ENCODE measurements at regions not wholly inside any gene's neighbourhood (a gene's known extent, or its start where the extent isn't known, plus 50 kb on each side); places are given as distances from the start of the nearest gene placed in this dataset.

DNA sequence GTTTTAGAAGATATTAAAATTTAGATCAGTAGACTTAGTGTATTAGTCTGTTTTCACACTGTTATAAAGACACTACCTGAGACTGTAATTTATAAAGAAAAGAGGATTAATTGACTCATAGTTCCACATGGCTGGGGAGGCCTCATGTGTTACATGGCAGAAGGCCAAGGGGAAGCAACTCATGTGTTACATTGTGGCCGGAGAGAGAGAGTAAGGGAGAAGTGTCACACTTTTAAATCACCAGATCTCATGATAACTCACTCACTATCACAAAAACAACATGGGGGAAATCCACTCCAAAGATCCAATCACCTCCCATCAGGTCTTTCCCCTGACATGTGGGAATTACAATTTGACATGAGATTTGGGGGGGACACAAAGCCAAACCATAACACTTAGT lies 1159.7 kb upstream of the PCDH7 start:
- peak; percentile 86 for TF ChIP-seq NFIC (IDR thresholded peaks at IDR 0.05)
- peak; percentile 23; the same call in 1 of the 2 replicates for TF ChIP-seq EP300 (IDR thresholded peaks at IDR 0.05; ENCODE audit: borderline replicate concordance)
- no peak for TF ChIP-seq RAD21 (IDR thresholded peaks at IDR 0.05; ENCODE audit: low read depth)
- TF ChIP-seq, protein P1, sequence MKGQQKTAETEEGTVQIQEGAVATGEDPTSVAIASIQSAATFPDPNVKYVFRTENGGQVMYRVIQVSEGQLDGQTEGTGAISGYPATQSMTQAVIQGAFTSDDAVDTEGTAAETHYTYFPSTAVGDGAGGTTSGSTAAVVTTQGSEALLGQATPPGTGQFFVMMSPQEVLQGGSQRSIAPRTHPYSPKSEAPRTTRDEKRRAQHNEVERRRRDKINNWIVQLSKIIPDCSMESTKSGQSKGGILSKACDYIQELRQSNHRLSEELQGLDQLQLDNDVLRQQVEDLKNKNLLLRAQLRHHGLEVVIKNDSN (IDR thresholded peaks at IDR 0.05): no peak
- TF ChIP-seq, protein P2, sequence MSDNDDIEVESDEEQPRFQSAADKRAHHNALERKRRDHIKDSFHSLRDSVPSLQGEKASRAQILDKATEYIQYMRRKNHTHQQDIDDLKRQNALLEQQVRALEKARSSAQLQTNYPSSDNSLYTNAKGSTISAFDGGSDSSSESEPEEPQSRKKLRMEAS (IDR thresholded peaks at IDR 0.05): peak; percentile 44; the same call in 1 of the 2 replicates
- no peak for TF ChIP-seq TAF1 (IDR thresholded peaks at IDR 0.05; ENCODE audit: low read depth)
- no peak for TF ChIP-seq FOXM1 (IDR thresholded peaks at IDR 0.05; ENCODE audit: borderline replicate concordance, low read depth)
- no peak for TF ChIP-seq TCF12 (IDR thresholded peaks at IDR 0.05; ENCODE audit: low read depth)

DNA sequence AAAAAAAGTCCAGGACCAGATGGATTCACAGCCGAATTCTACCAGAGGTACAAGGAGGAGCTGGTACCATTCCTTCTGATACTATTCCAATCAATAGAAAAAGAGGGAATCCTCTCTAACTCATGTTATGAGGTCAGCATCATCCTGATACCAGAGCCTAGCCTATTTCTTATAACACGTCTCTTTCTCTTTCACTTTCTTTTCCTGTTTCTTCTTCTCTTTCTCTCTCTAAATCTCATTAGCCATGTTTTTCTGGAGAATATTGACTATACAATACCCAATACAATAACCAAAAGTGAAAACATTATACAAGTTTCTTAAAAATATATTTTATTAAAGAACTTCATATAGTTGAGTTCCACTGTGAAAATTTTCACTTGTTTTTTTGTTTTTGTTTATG lies 1154.9 kb upstream of the PCDH7 start:
- TF ChIP-seq FOXM1 (IDR thresholded peaks at IDR 0.05; ENCODE audit: borderline replicate concordance, low read depth): no peak
- TF ChIP-seq ZBTB7A (IDR thresholded peaks at IDR 0.05; ENCODE audit: low read depth): no peak
- TF ChIP-seq TAF1 (IDR thresholded peaks at IDR 0.05; ENCODE audit: low read depth): no peak
- TF ChIP-seq, protein P2 (IDR thresholded peaks at IDR 0.05): no peak
- no peak for TF ChIP-seq EGR1 (IDR thresholded peaks at IDR 0.05)
- TF ChIP-seq CEBPB (IDR thresholded peaks at IDR 0.05): no peak
- TF ChIP-seq, protein P1 (IDR thresholded peaks at IDR 0.05): no peak
- TF ChIP-seq, protein P3, sequence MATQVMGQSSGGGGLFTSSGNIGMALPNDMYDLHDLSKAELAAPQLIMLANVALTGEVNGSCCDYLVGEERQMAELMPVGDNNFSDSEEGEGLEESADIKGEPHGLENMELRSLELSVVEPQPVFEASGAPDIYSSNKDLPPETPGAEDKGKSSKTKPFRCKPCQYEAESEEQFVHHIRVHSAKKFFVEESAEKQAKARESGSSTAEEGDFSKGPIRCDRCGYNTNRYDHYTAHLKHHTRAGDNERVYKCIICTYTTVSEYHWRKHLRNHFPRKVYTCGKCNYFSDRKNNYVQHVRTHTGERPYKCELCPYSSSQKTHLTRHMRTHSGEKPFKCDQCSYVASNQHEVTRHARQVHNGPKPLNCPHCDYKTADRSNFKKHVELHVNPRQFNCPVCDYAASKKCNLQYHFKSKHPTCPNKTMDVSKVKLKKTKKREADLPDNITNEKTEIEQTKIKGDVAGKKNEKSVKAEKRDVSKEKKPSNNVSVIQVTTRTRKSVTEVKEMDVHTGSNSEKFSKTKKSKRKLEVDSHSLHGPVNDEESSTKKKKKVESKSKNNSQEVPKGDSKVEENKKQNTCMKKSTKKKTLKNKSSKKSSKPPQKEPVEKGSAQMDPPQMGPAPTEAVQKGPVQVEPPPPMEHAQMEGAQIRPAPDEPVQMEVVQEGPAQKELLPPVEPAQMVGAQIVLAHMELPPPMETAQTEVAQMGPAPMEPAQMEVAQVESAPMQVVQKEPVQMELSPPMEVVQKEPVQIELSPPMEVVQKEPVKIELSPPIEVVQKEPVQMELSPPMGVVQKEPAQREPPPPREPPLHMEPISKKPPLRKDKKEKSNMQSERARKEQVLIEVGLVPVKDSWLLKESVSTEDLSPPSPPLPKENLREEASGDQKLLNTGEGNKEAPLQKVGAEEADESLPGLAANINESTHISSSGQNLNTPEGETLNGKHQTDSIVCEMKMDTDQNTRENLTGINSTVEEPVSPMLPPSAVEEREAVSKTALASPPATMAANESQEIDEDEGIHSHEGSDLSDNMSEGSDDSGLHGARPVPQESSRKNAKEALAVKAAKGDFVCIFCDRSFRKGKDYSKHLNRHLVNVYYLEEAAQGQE (IDR thresholded peaks at IDR 0.05; ENCODE audit: low read depth): no peak
- no peak for TF ChIP-seq NFIC (IDR thresholded peaks at IDR 0.05)
- TF ChIP-seq EP300 (IDR thresholded peaks at IDR 0.05; ENCODE audit: borderline replicate concordance): no peak
- TF ChIP-seq RAD21 (IDR thresholded peaks at IDR 0.05; ENCODE audit: low read depth): no peak
- no peak for TF ChIP-seq TEAD4 (IDR thresholded peaks at IDR 0.05)

DNA sequence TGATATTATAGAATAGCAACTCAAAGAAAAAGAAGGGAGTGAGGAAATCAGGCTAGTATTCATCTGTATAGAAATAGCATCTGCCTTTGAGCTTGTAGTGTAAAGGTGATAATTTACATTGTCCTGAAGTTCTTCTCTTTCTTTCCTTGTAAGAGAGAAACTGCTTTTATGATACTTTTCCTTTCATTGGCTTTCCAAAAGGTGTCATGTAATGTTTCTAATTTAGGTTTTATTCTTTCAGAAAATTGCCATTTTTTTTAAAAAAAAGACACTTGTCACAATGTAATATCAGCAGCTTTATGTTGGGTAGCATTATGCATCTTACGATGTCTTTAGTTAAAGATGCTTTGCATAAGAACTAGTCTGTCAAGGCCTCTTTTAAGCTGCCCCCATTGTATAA lies 1153.8 kb upstream of the PCDH7 start:
- TF ChIP-seq, protein P1 (IDR thresholded peaks at IDR 0.05): no peak
- TF ChIP-seq NFIC (IDR thresholded peaks at IDR 0.05): no peak
- TF ChIP-seq CREB1 (IDR thresholded peaks at IDR 0.05; ENCODE audit: low read depth): no peak
- no peak for TF ChIP-seq YY1 (IDR thresholded peaks at IDR 0.05; ENCODE audit: low read depth)
- TF ChIP-seq TCF12 (IDR thresholded peaks at IDR 0.05; ENCODE audit: low read depth): no peak
- TF ChIP-seq CEBPB (IDR thresholded peaks at IDR 0.05): no peak
- no peak for TF ChIP-seq RAD21 (IDR thresholded peaks at IDR 0.05; ENCODE audit: low read depth)
- no peak for TF ChIP-seq EP300 (IDR thresholded peaks at IDR 0.05; ENCODE audit: borderline replicate concordance)
- TF ChIP-seq FOXM1 (IDR thresholded peaks at IDR 0.05; ENCODE audit: borderline replicate concordance, low read depth): no peak
- TF ChIP-seq, protein P3 (IDR thresholded peaks at IDR 0.05; ENCODE audit: low read depth): no peak
- TF ChIP-seq, protein P2 (IDR thresholded peaks at IDR 0.05): no peak
- TF ChIP-seq EGR1 (IDR thresholded peaks at IDR 0.05): no peak
- TF ChIP-seq ZBTB7A (IDR thresholded peaks at IDR 0.05; ENCODE audit: low read depth): no peak
- no peak for TF ChIP-seq TAF1 (IDR thresholded peaks at IDR 0.05; ENCODE audit: low read depth)
- TF ChIP-seq TEAD4 (IDR thresholded peaks at IDR 0.05): no peak

DNA sequence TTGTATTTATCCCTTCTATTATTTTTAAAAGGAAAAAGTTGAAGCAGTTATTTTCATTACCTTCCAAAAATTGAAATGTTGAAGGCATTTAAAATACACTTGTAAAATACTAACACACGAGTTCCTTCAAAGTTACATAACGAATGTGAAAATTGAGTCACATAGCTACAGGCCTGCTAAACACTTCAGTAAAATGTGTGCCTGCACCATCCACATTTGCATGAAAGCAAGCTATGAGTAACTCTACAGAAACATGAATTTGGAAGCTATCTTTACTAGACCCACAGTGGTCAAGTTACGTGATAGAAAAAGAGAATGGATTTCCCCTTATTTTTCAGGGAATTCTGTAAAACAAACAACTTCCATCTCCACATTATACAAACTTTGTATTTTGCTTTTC lies 1148.8 kb upstream of the PCDH7 start:
- TF ChIP-seq TAF1 (IDR thresholded peaks at IDR 0.05; ENCODE audit: low read depth): no peak
- TF ChIP-seq RAD21 (IDR thresholded peaks at IDR 0.05; ENCODE audit: low read depth): no peak
- no peak for TF ChIP-seq ZBTB7A (IDR thresholded peaks at IDR 0.05; ENCODE audit: low read depth)
- no peak for TF ChIP-seq CEBPB (IDR thresholded peaks at IDR 0.05)
- TF ChIP-seq TEAD4 (IDR thresholded peaks at IDR 0.05): no peak
- TF ChIP-seq, protein P2 (IDR thresholded peaks at IDR 0.05): no peak
- no peak for TF ChIP-seq EP300 (IDR thresholded peaks at IDR 0.05; ENCODE audit: borderline replicate concordance)
- TF ChIP-seq, protein P3 (IDR thresholded peaks at IDR 0.05; ENCODE audit: low read depth): no peak
- no peak for TF ChIP-seq YY1 (IDR thresholded peaks at IDR 0.05; ENCODE audit: low read depth)
- TF ChIP-seq, protein P1 (IDR thresholded peaks at IDR 0.05): no peak
- no peak for TF ChIP-seq FOXM1 (IDR thresholded peaks at IDR 0.05; ENCODE audit: borderline replicate concordance, low read depth)

Data from Ishikawa (cell line).